Smooth muscle cell (in vitro differentiated cells): ENCODE measurements at regions not wholly inside any gene's neighbourhood (a gene's known extent, or its start where the extent isn't known, plus 50 kb on each side); places are given as distances from the start of the nearest gene placed in this dataset.
A peak's percentile ranks its signal among the peaks of the same experiment; 100 is the strongest.

Experiments
- DNase-seq: peaks from one replicate; lab custom pipeline; 2025; ENCODE audit not compliant: unreplicated experiment; lab: John Stamatoyannopoulos, UW
- H2AFZ ChIP-seq: fragments of 200-600 bp; sonication (generic); 2 replicates; pipeline ENCODE4 v1.6.0; 2016; ENCODE audit warnings: antibody characterized with exemption, low read depth, mild to moderate bottlenecking
- H3F3A ChIP-seq: fragments of 200-600 bp; sonication (generic); 2 replicates; pipeline ENCODE4 v1.6.0; 2017; ENCODE audit warnings: antibody characterized with exemption, low read depth
- H3K27ac ChIP-seq: fragments of 200-600 bp; sonication (generic); 2 replicates; pipeline ENCODE4 v1.5.1; 2016; ENCODE audit warnings: low read depth, mild to moderate bottlenecking
- H3K27me3 ChIP-seq: fragments of 200-600 bp; sonication (generic); 2 replicates; pipeline ENCODE4 v1.6.1; 2016; ENCODE audit warnings: low read depth, mild to moderate bottlenecking
- H3K36me3 ChIP-seq: fragments of 200-600 bp; sonication (generic); 2 replicates; pipeline ENCODE4 v1.5.1; 2016; ENCODE audit warnings: low read depth
- H3K4me1 ChIP-seq: fragments of 200-600 bp; sonication (generic); 2 replicates; pipeline ENCODE4 v1.5.1; 2016; ENCODE audit warnings: low read depth
- H3K4me2 ChIP-seq: fragments of 200-600 bp; sonication (generic); 2 replicates; pipeline ENCODE4 v1.6.0; 2016; ENCODE audit warnings: mild to moderate bottlenecking
- H3K4me3 ChIP-seq: fragments of 200-600 bp; sonication (generic); 2 replicates; pipeline ENCODE4 v1.5.1; 2016; ENCODE audit warnings: mild to moderate bottlenecking
- H3K79me2 ChIP-seq: fragments of 200-600 bp; sonication (generic); 2 replicates; pipeline ENCODE4 v1.6.0; 2016; ENCODE audit warnings: low read depth, mild to moderate bottlenecking
- H3K9ac ChIP-seq: fragments of 200-600 bp; sonication (generic); 2 replicates; pipeline ENCODE4 v1.6.0; 2016; ENCODE audit warnings: low read depth
- H3K9me3 ChIP-seq: fragments of 200-600 bp; sonication (generic); replicated peaks from 2 replicates; pipeline ENCODE4 v1.5.1; 2016; ENCODE audit warnings: low read depth
- H4K20me1 ChIP-seq: fragments of 200-600 bp; sonication (generic); 2 replicates; pipeline ENCODE4 v1.6.0; 2016; ENCODE audit warnings: low read depth
- whole genome bisulfite sequencing: methylation state at CpG from one replicate; pipeline ENCODE4 v1.1.7; 2016; ENCODE audit warnings: low lambda C conversion rate; 5-methylcytosine and 5-hydroxymethylcytosine counted together
- TF ChIP-seq, protein P1 (sequence below): fragments of 200-600 bp; sonication (generic); IDR thresholded peaks from 2 replicates; pipeline ENCODE4 v1.5.1; 2017; ENCODE audit warnings: borderline replicate concordance, mild to moderate bottlenecking, antibody characterized with exemption; ENCODE audit not compliant: insufficient read depth, poor library complexity, severe bottlenecking

GRCh38 chr1:113253590-113253989 is 136.7 kb upstream of the MAGI3 start:
- H3K27ac ChIP-seq: no peak overlapping the region
- no peak overlapping the region for H3K9ac ChIP-seq
- no peak overlapping the region for H3K4me3 ChIP-seq
- 83% methylated on average over 2 of the region's 2 CpGs for WGBS
- H3F3A ChIP-seq: peaks cover 15% of the 10 kb centered on the region
- no peaks in the 10 kb centered on the region for H3K9me3 ChIP-seq
- H3K79me2 ChIP-seq: no peaks in the 10 kb centered on the region
- peaks cover 39% of the 10 kb centered on the region for H3K4me1 ChIP-seq
- no peak overlapping the region for H2AFZ ChIP-seq
- no peaks in the 10 kb centered on the region for H3K36me3 ChIP-seq
- H4K20me1 ChIP-seq: no peaks in the 10 kb centered on the region
- no peak for DNase-seq
- no peak overlapping the region for H3K4me2 ChIP-seq
- TF ChIP-seq, protein P1, sequence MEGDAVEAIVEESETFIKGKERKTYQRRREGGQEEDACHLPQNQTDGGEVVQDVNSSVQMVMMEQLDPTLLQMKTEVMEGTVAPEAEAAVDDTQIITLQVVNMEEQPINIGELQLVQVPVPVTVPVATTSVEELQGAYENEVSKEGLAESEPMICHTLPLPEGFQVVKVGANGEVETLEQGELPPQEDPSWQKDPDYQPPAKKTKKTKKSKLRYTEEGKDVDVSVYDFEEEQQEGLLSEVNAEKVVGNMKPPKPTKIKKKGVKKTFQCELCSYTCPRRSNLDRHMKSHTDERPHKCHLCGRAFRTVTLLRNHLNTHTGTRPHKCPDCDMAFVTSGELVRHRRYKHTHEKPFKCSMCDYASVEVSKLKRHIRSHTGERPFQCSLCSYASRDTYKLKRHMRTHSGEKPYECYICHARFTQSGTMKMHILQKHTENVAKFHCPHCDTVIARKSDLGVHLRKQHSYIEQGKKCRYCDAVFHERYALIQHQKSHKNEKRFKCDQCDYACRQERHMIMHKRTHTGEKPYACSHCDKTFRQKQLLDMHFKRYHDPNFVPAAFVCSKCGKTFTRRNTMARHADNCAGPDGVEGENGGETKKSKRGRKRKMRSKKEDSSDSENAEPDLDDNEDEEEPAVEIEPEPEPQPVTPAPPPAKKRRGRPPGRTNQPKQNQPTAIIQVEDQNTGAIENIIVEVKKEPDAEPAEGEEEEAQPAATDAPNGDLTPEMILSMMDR: no peak
- no peaks in the 10 kb centered on the region for H3K27me3 ChIP-seq

DNA sequence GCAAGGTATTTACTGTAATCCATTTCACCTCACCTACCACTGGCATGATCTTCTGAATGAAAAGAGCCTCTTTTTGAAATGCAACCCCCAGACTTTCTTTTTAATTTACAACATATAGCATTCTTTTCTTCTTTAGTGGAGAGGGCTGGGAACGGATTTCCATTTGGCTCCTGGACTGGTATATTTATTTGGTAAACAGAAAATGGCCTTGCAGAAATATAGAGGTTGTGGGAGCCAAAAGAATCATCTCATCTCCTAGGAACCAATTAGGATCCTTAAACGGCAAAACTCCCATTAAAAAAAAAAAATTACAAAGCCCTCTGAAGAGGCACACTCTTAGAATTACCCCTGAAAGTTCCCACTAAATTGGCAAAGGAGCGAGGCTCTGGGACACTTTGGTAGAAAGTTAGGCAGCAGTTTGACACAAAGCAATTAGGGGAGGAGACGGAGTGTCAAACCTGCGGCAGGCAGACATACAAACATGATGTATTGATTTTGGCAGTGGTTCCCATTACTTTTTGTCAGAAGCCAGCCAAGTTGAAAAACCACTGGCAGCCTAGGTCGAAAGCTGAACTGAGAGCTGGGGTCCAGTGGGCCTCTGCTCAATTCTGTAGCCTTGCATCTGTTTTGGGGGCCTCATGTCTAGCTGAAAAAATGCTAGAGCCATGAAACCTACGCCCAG is 135.1 kb upstream of the MAGI3 start:
- TF ChIP-seq, protein P1: no peak
- no peak overlapping the region for H3K4me3 ChIP-seq
- H2AFZ ChIP-seq: no peak overlapping the region
- H3K27me3 ChIP-seq: no peaks in the 10 kb centered on the region
- H3K36me3 ChIP-seq: no peaks in the 10 kb centered on the region
- H3K4me2 ChIP-seq: peak overlapping the region; percentile 73
- no peaks in the 10 kb centered on the region for H3K79me2 ChIP-seq
- no peak overlapping the region for H3K27ac ChIP-seq
- H3K9me3 ChIP-seq: no peaks in the 10 kb centered on the region
- H3K4me1 ChIP-seq: peaks cover 39% of the 10 kb centered on the region
- H4K20me1 ChIP-seq: no peaks in the 10 kb centered on the region
- 68% methylated on average over 7 of the region's 7 CpGs for WGBS
- peaks cover 15% of the 10 kb centered on the region for H3F3A ChIP-seq
- no peak overlapping the region for H3K9ac ChIP-seq
- no peak for DNase-seq

GRCh38 chr1:113255720-113256347 is 134.5 kb upstream of the MAGI3 start:
- H3K36me3 ChIP-seq: no peaks in the 10 kb centered on the region
- peaks cover 39% of the 10 kb centered on the region for H3K4me1 ChIP-seq
- H3K27ac ChIP-seq: peak overlapping the region; percentile 6
- 12% methylated on average over 8 of the region's 8 CpGs for WGBS
- H3K4me2 ChIP-seq: peak overlapping the region; percentile 73
- H3K9me3 ChIP-seq: no peaks in the 10 kb centered on the region
- H3K4me3 ChIP-seq: peak overlapping the region; percentile 5
- H3K27me3 ChIP-seq: no peaks in the 10 kb centered on the region
- H2AFZ ChIP-seq: no peak overlapping the region
- TF ChIP-seq, protein P1: no peak
- H4K20me1 ChIP-seq: no peaks in the 10 kb centered on the region
- H3K9ac ChIP-seq: no peak overlapping the region
- peaks cover 15% of the 10 kb centered on the region for H3F3A ChIP-seq
- DNase-seq: no peak
- H3K79me2 ChIP-seq: no peaks in the 10 kb centered on the region
